Thoracic aorta (tissue), 2 donors: ENCODE measurements at regions not wholly inside any gene's neighbourhood (a gene's known extent, or its start where the extent isn't known, plus 50 kb on each side); places are given as distances from the start of the nearest gene placed in this dataset.

Experiments used
- ATAC-seq: fragments of 150-250 bp; one replicate; pipeline ENCODE4 v1.8.0; 2017; ENCODE audit warnings: low read depth; ENCODE audit not compliant: insufficient number of reproducible peaks, low FRiP score
- DNase-seq: peaks from one replicate; pipeline ENCODE4 v3.0.0-alpha.2; 2020; ENCODE audit warnings: low spot score
- H3K27ac ChIP-seq, 2 donors: fragments of 200-600 bp; sonication (generic); 1 replicate in 1 of 2; 2 replicates in 1 of 2; pipeline ENCODE4 v1.5.1; 2016; ENCODE audit warnings: mild to moderate bottlenecking in 2 of 2, moderate library complexity in 2 of 2
- H3K27me3 ChIP-seq: fragments of 200-600 bp; sonication (generic); replicated peaks from 2 replicates; pipeline ENCODE4 v1.6.0; 2016; ENCODE audit warnings: mild to moderate bottlenecking; ENCODE audit not compliant: insufficient read depth
- H3K36me3 ChIP-seq: fragments of 200-600 bp; sonication (generic); one replicate; pipeline ENCODE4 v1.5.1; 2016
- H3K4me1 ChIP-seq, 2 donors: fragments of 200-600 bp; sonication (generic); 1 replicate in 1 of 2; 2 replicates in 1 of 2; pipeline versions ENCODE4 v1.5.1 to v1.6.0; 2016; ENCODE audit warnings: low read depth in 2 of 2, mild to moderate bottlenecking in 1 of 2; ENCODE audit not compliant: control insufficient read depth in 1 of 2
- H3K4me3 ChIP-seq: fragments of 200-600 bp; sonication (generic); 2 replicates; pipeline ENCODE4 v1.5.1; 2016; ENCODE audit warnings: mild to moderate bottlenecking
- H3K9me3 ChIP-seq: fragments of 200-600 bp; sonication (generic); 2 replicates; pipeline ENCODE4 v1.5.1; 2016
- CTCF ChIP-seq: fragments of 200-600 bp; sonication (generic); IDR thresholded peaks from one replicate; pipeline ENCODE4 v1.5.1; 2019; ENCODE audit warnings: antibody characterized with exemption

GRCh38 chr4:182082910-182083309 lies 160.3 kb upstream of the TENM3 start:
- TF ChIP-seq CTCF, result no peak
- no peaks in the 10 kb centered on the region for H3K4me1 ChIP-seq
- ATAC-seq (no peak), DNase-seq (no peak)
- no peak overlapping the region for H3K27ac ChIP-seq
- no peaks in the 10 kb centered on the region for H3K27me3 ChIP-seq
- H3K36me3 ChIP-seq, result no peaks in the 10 kb centered on the region
- no peaks in the 10 kb centered on the region for H3K9me3 ChIP-seq
- H3K4me3 ChIP-seq, result no peak overlapping the region

GRCh38 chr4:182083671-182084410 lies 159.4 kb upstream of the TENM3 start:
- no peaks in the 10 kb centered on the region for H3K36me3 ChIP-seq

GRCh38 chr4:182085051-182085480 lies 158.1 kb upstream of the TENM3 start:
- no peaks in the 10 kb centered on the region for H3K27me3 ChIP-seq
- no peak overlapping the region for H3K4me3 ChIP-seq
- no peak for TF ChIP-seq CTCF
- ATAC-seq (no peak), DNase-seq (no peak)
- no peaks in the 10 kb centered on the region for H3K4me1 ChIP-seq
- H3K9me3 ChIP-seq, result no peaks in the 10 kb centered on the region
- H3K27ac ChIP-seq, result no peak overlapping the region
- H3K36me3 ChIP-seq, result no peaks in the 10 kb centered on the region

More at GRCh38 chr4:182083671-182084410, 159.4 kb upstream of the TENM3 start:
- no peaks in the 10 kb centered on the region for H3K4me1 ChIP-seq
- no peaks in the 10 kb centered on the region for H3K27me3 ChIP-seq
- no peak for TF ChIP-seq CTCF
- ATAC-seq (no peak), DNase-seq (no peak)
- H3K9me3 ChIP-seq, result no peaks in the 10 kb centered on the region
- H3K4me3 ChIP-seq, result no peak overlapping the region
- H3K27ac ChIP-seq, result no peak overlapping the region

- Histone ChIP-seq H3K9me3 (no peaks in the 10 kb centered on the region), H3K27ac (no peak overlapping the region), H3K27me3 (no peaks in the 10 kb centered on the region), H3K4me1 (no peaks in the 10 kb centered on the region), H3K36me3 (no peaks in the 10 kb centered on the region), H3K4me3 (no peak overlapping the region)
- no peak for TF ChIP-seq CTCF
- ATAC-seq (no peak), DNase-seq (no peak)
Observed at GRCh38 chr4:182089326-182089725, 153.9 kb upstream of the TENM3 start.

GRCh38 chr4:182090186-182090585 lies 153.0 kb upstream of the TENM3 start:
- H3K36me3 ChIP-seq, result no peaks in the 10 kb centered on the region
- no peaks in the 10 kb centered on the region for H3K4me1 ChIP-seq
- H3K4me3 ChIP-seq, result no peak overlapping the region
- no peak for ATAC-seq
- no peak overlapping the region for H3K27ac ChIP-seq
- no peaks in the 10 kb centered on the region for H3K9me3 ChIP-seq
- DNase-seq, result no peak
- H3K27me3 ChIP-seq, result no peaks in the 10 kb centered on the region
- TF ChIP-seq CTCF, result no peak
